22Rv1 (cell line): ENCODE measurements at regions not wholly inside any gene's neighbourhood (a gene's known extent, or its start where the extent isn't known, plus 50 kb on each side); places are given as distances from the start of the nearest gene placed in this dataset.

Experiments used
- H3K27ac ChIP-seq: fragments of 450-650 bp; 2 replicates; pipeline ENCODE4 v1.5.1; 2017
- CTCF ChIP-seq: fragments of 450-650 bp; IDR thresholded peaks from 2 replicates; pipeline ENCODE4 v1.5.1; 2017; ENCODE audit warnings: mild to moderate bottlenecking
- ZFX ChIP-seq: fragments of 450-650 bp; IDR thresholded peaks from 2 replicates; pipeline ENCODE4 v1.6.1; 2017; ENCODE audit warnings: antibody characterized with exemption, borderline replicate concordance

DNA sequence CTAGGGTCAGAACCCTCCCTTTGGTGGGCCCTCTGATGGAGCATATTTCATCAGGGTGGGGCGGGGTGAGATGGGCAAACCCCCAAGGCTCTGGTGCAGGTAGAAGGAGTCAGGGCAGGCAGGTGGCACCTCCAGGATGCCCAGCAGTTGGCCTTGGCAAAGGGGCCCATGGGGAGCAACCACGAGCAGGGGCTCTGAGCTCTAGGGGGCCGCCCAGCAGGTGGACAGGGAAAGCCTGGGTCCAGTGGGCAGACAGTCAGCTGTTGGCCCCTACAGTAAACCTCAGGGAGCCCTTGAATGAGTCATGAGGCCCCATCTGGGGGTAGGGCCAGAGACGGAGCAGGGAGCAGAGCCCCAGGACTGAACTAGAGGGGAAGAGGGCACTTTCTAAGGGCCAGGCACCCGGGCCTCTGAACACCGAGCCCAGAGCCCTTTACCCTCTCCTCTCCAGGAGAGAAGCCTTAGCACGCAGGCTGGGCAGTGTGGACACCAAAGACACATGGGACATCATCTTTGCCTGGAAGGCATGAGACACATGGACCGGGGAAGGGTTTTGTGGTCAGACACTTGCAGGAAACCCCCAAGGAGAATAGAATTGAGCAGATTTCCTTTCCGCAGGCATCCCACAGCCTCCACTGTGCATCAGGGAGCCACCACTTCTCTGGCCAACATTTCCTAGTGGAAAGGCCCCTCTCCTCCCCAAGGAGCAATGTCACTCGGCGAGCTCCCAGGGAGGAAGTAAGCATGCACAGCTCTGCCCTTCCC lies 257.3 kb downstream of the GLI2 start:
- TF ChIP-seq ZFX (no peak), CTCF (no peak)
- no peak overlapping the region for H3K27ac ChIP-seq

DNA sequence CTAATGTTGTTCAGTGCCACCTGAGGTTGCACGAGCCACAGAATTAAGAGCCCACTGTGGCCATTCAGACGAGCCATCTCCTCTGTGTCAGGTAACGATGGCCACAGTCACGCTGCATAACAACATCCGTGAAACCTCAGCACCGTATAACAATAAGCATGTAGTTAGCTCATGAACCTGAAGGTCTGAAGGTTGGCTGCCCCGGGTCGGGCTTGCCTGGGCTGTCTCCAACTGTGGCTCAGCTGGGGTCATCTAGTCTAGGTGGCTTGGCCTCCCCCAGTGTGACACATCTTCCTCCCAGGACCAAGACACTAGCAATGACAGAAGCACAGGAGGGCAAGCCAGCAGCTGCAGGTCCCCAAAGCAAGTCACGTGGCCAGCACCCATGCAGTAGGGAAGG lies 258.0 kb downstream of the GLI2 start:
- no peak overlapping the region for H3K27ac ChIP-seq
- TF ChIP-seq CTCF = no peak
- TF ChIP-seq ZFX = no peak

- H3K27ac ChIP-seq = no peak overlapping the region
- no peak for TF ChIP-seq CTCF
- TF ChIP-seq ZFX = no peak
These were observed 258.8 kb downstream of the GLI2 start for GRCh38 chr2:120994301-120994995.

DNA sequence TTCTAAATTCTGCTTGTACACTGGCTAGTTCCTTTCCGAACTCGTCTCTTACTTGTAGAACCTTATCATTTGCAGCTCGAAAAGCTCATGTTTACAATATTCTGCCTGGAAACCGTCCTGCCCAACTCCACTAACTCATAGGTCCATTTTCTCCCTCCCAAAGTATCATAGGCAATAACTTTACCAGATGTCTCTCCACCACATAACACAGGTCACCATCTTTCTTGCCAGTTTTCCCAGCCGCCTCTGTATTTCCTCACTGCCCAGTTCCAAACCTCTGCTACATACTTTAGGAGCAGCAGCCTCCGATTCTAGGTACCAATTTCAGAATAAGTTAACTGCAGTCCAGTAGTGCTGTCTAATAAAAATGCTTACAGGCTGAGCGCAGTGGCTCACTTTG lies 259.5 kb downstream of the GLI2 start:
- no peak overlapping the region for H3K27ac ChIP-seq
- TF ChIP-seq ZFX (no peak), CTCF (no peak)

DNA sequence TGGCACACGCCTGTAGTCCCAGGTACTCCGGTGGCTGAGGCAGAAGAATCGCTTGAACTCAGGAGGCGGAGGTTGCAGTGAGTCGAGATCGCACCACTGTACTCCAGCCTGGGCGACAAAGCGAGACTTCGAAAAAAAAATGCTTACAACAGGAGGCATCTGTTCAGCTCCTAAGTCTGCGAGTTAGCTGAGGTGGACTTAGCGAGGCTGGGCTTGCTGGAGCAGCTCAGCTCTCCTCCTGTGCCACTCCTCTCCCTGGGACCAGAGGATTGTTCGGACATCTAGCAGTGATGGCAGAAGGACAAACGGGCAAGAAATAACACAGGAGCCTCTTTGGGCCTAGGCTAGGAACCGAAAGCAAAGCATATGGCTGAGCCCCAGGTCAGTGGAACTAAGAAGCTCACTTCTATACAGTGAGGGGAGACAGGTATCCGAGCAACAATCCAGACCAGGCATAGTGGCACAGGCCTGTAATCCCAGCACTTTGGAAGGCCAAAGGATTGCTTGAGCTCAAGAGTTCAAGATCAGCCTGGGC lies 260.1 kb downstream of the GLI2 start:
- TF ChIP-seq ZFX (no peak), CTCF (no peak)

GRCh38 chr2:120999377-121000097 lies 263.9 kb downstream of the GLI2 start:
- TF ChIP-seq CTCF = no peak
- TF ChIP-seq ZFX = no peak
- H3K27ac ChIP-seq = no peak overlapping the region

More for the DNA sequence above, 260.1 kb downstream of the GLI2 start:
- no peak overlapping the region for H3K27ac ChIP-seq

DNA sequence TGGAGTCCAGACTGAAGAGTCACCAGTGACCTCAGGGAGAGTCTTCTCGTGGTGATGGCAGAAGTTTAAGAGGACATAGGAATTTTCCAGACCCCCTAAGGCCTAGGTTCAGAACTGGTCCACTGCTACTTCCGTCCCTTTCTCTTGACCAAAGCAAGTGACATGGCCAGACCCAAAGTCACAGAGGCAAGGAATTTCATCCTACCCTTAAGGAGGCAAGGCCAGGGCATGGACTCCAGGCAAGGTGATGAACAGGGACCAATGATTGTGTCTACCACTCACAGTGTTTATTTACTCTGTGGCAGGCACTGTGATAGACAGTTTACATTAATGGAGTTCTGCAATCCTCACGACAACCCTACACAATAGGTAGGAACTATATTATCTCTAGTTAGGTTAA lies 265.1 kb downstream of the GLI2 start:
- H3K27ac ChIP-seq = no peak overlapping the region
- TF ChIP-seq CTCF (no peak), ZFX (no peak)
